Right renal cortex interstitium (tissue), 3 donors: ENCODE measurements at regions not wholly inside any gene's neighbourhood (a gene's known extent, or its start where the extent isn't known, plus 50 kb on each side); places are given as distances from the start of the nearest gene placed in this dataset.

ENCODE experiments used
- DNase-seq, 3 donors: peaks; one replicate each; pipeline ENCODE4 v3.0.0-alpha.2; 2013; ENCODE audit warnings: low read depth in 3 of 3, low spot score in 2 of 3

- DNase-seq, result no peak
Observed at GRCh38 chr2:147560810-147561535, 283.9 kb upstream of the ACVR2A start.

GRCh38 chr2:147559070-147559725 is 285.6 kb upstream of the ACVR2A start:
- DNase-seq, result no peak

- DNase-seq, result no peak
Observed at GRCh38 chr2:147558620-147559019, 286.2 kb upstream of the ACVR2A start.

GRCh38 chr2:147554521-147555107 is 290.2 kb upstream of the ACVR2A start:
- DNase-seq, result no peak

GRCh38 chr2:147553775-147554271 is 291.0 kb upstream of the ACVR2A start:
- DNase-seq, result no peak

GRCh38 chr2:147550995-147551731 is 293.7 kb upstream of the ACVR2A start:
- no peak for DNase-seq

- no peak for DNase-seq
Observed at GRCh38 chr2:147549054-147549453, 295.8 kb upstream of the ACVR2A start.

- no peak for DNase-seq
Observed at GRCh38 chr2:147548451-147548850, 296.4 kb upstream of the ACVR2A start.

- no peak for DNase-seq
Observed at GRCh38 chr2:147547440-147547839, 297.4 kb upstream of the ACVR2A start.

- no peak for DNase-seq
Observed at GRCh38 chr2:147546109-147546508, 298.7 kb upstream of the ACVR2A start.

- DNase-seq, result no peak
Observed at GRCh38 chr2:147543056-147543455, 301.8 kb upstream of the ACVR2A start.

GRCh38 chr2:147542351-147542750 is 302.5 kb upstream of the ACVR2A start:
- no peak for DNase-seq

- no peak for DNase-seq
Observed at GRCh38 chr2:147541314-147541713, 303.5 kb upstream of the ACVR2A start.

- no peak for DNase-seq
Observed at GRCh38 chr2:147538821-147539220, 306.0 kb upstream of the ACVR2A start.

GRCh38 chr2:147538088-147538487 is 306.7 kb upstream of the ACVR2A start:
- no peak for DNase-seq

- no peak for DNase-seq
Observed at GRCh38 chr2:147531269-147531668, 313.6 kb upstream of the ACVR2A start.

- no peak for DNase-seq
Observed at GRCh38 chr2:147530033-147530432, 314.8 kb upstream of the ACVR2A start.

- DNase-seq, result no peak
Observed at GRCh38 chr2:147525819-147526489, 318.9 kb upstream of the ACVR2A start.

GRCh38 chr2:147524912-147525311 is 319.9 kb upstream of the ACVR2A start:
- DNase-seq, result no peak

- DNase-seq, result no peak
Observed at GRCh38 chr2:147523415-147523814, 321.4 kb upstream of the ACVR2A start.

- no peak for DNase-seq
Observed at GRCh38 chr2:147521936-147522335, 322.9 kb upstream of the ACVR2A start.
